ENCODE measurements at regions not wholly inside any gene's neighbourhood (a gene's known extent, or its start where the extent isn't known, plus 50 kb on each side); places are given as distances from the start of the nearest gene placed in this dataset.

DNA sequence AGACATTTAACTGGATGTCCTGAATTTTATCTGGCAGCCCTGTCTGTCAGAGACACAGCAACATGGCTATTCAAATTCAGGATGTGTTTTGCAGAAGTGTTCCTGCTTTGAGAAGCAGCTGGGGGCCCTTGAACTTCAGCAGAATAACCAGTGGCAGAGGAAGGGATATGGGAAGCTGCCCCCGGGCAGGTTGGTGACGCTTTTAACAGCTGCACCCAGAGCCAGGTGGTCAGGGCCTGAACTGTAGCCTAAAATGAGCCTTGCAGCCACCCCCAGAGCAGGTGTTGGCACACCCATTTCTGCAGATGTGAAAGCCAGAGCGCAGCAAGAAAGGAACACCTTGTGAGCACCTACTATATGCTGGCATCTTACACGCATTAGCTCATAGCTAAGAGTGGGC lies 128.7 kb upstream of the BOD1 start (continued):
- TF ChIP-seq HSF4 (CRISPR knock-in tag; IDR thresholded peaks at IDR 0.05; ENCODE audit: borderline replicate concordance) (no peak), MAFK (IDR thresholded peaks at IDR 0.05; ENCODE audit: low read length) (no peak), PHB2 (IDR thresholded peaks at IDR 0.05; ENCODE audit: low read depth) (no peak), ZNF77 (CRISPR knock-in tag; IDR thresholded peaks at IDR 0.05) (no peak), ELF2 (CRISPR knock-in tag; IDR thresholded peaks at IDR 0.05) (no peak), SPI1 (IDR thresholded peaks at IDR 0.05; ENCODE audit: borderline replicate concordance, low read depth, low read length) (no peak)

- intact Hi-C loops (cut with micrococcal nuclease): no loop called here
- BruUV-seq (replicated peaks): no TSS peak
- TF ChIP-seq, protein P1, sequence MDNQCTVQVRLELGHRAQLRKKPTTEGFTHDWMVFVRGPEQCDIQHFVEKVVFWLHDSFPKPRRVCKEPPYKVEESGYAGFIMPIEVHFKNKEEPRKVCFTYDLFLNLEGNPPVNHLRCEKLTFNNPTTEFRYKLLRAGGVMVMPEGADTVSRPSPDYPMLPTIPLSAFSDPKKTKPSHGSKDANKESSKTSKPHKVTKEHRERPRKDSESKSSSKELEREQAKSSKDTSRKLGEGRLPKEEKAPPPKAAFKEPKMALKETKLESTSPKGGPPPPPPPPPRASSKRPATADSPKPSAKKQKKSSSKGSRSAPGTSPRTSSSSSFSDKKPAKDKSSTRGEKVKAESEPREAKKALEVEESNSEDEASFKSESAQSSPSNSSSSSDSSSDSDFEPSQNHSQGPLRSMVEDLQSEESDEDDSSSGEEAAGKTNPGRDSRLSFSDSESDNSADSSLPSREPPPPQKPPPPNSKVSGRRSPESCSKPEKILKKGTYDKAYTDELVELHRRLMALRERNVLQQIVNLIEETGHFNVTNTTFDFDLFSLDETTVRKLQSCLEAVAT (IDR thresholded peaks at IDR 0.05): no peak
- TF ChIP-seq WHSC1 (IDR thresholded peaks at IDR 0.05; ENCODE audit: low read length) (no peak), TFE3 (CRISPR knock-in tag; IDR thresholded peaks at IDR 0.05) (no peak), NCOA6 (IDR thresholded peaks at IDR 0.05) (no peak), ZNF408 (CRISPR knock-in tag; IDR thresholded peaks at IDR 0.05; ENCODE audit: low read depth) (no peak)
- TF ChIP-seq, protein P2, sequence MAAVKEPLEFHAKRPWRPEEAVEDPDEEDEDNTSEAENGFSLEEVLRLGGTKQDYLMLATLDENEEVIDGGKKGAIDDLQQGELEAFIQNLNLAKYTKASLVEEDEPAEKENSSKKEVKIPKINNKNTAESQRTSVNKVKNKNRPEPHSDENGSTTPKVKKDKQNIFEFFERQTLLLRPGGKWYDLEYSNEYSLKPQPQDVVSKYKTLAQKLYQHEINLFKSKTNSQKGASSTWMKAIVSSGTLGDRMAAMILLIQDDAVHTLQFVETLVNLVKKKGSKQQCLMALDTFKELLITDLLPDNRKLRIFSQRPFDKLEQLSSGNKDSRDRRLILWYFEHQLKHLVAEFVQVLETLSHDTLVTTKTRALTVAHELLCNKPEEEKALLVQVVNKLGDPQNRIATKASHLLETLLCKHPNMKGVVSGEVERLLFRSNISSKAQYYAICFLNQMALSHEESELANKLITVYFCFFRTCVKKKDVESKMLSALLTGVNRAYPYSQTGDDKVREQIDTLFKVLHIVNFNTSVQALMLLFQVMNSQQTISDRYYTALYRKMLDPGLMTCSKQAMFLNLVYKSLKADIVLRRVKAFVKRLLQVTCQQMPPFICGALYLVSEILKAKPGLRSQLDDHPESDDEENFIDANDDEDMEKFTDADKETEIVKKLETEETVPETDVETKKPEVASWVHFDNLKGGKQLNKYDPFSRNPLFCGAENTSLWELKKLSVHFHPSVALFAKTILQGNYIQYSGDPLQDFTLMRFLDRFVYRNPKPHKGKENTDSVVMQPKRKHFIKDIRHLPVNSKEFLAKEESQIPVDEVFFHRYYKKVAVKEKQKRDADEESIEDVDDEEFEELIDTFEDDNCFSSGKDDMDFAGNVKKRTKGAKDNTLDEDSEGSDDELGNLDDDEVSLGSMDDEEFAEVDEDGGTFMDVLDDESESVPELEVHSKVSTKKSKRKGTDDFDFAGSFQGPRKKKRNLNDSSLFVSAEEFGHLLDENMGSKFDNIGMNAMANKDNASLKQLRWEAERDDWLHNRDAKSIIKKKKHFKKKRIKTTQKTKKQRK (IDR thresholded peaks at IDR 0.05; ENCODE audit: borderline replicate concordance, low read depth, low read length): no peak
- TF ChIP-seq, protein P3, sequence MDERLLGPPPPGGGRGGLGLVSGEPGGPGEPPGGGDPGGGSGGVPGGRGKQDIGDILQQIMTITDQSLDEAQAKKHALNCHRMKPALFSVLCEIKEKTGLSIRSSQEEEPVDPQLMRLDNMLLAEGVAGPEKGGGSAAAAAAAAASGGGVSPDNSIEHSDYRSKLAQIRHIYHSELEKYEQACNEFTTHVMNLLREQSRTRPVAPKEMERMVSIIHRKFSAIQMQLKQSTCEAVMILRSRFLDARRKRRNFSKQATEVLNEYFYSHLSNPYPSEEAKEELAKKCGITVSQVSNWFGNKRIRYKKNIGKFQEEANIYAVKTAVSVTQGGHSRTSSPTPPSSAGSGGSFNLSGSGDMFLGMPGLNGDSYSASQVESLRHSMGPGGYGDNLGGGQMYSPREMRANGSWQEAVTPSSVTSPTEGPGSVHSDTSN (CRISPR knock-in tag; IDR thresholded peaks at IDR 0.05; ENCODE audit: low read depth): no peak
- TF ChIP-seq, protein P3 (tag; conservative IDR thresholded peaks at IDR 0.05; ENCODE audit: low read depth): no peak
Measured at GRCh38 chr5:173745557-173745956, 129.1 kb upstream of the BOD1 start.

More at GRCh38 chr5:173745557-173745956, 129.1 kb upstream of the BOD1 start:
- Histone ChIP-seq H3K36me3 (ENCODE audit: control insufficient read depth, insufficient read depth, low read length) (no peaks in the 10 kb centered on the region), H3K79me2 (ENCODE audit: control insufficient read depth, insufficient read depth, low read length) (no peaks in the 10 kb centered on the region), H3K4me3 (no peak overlapping the region), H4K20me1 (replicated peaks; ENCODE audit: control insufficient read depth, insufficient read depth, low read length) (no peaks in the 10 kb centered on the region), H2AFZ (ENCODE audit: low read depth, low read length) (peak overlapping the region; percentile 75; the same call in 1 of the 2 replicates), H3K27me3 (ENCODE audit: control insufficient read depth in 2 of 2, insufficient read depth in 2 of 2, low read length in 2 of 2) (no peaks in the 10 kb centered on the region), H3K9me3 (replicated peaks; ENCODE audit: control insufficient read depth, insufficient read depth, low read depth, low read length) (no peaks in the 10 kb centered on the region), H3K9ac (ENCODE audit: insufficient read depth in 1 of 2, low read depth in 2 of 2, low read length in 2 of 2) (peak overlapping the region in 1 of 2 experiments; percentile 32; a peak in 1 of 4 replicates), H3K9me1 (ENCODE audit: control insufficient read depth, insufficient read depth, low read length) (no peaks in the 10 kb centered on the region), H3K4me1 (replicated peaks in 1 of 2; ENCODE audit: control insufficient read depth in 2 of 2, insufficient read depth in 2 of 2, low read length in 2 of 2) (peaks cover 0 to 17% of the 10 kb centered on the region in 2 experiments; a peak in 3 of 5 replicates), H3K27ac (ENCODE audit: extremely low read depth, low read depth, low read length) (no peak overlapping the region), H3K4me2 (ENCODE audit: insufficient read depth, low read length) (no peak overlapping the region)
- in situ Hi-C loops (cut with MboI): no loop called here
- CTCF ChIA-PET (ENCODE audit: low intra/inter-chr PET ratio): no interaction called here
- ATAC-seq: no peak
- 57% methylated on average over 7 of the region's 7 CpGs for WGBS (ENCODE audit: insufficient coverage, low coverage, missing lambda C conversion rate)
- FAIRE-seq: no peak
- no peak for DNase-seq (ENCODE audit: extremely low read depth in 1 of 4, low spot score in 3 of 4)
- POLR2A ChIA-PET: interaction anchor here (1.1 to 1.6 kb wide), 4 partner anchors 9 to 115 kb away, joined by 3 to 7 read pairs (median 3); no protein-coding TSS in a partner anchor

Measured in K562 (cell line).